PC-3 (cell line): ENCODE measurements at regions not wholly inside any gene's neighbourhood (a gene's known extent, or its start where the extent isn't known, plus 50 kb on each side); places are given as distances from the start of the nearest gene placed in this dataset.

Experiments used
- ATAC-seq: fragments of 200-7000 bp; cut with Tn5 transposase; 2 replicates; pipeline ENCODE4 v1.9.1; 2020; ENCODE audit warnings: mild to moderate bottlenecking, moderate library complexity
- BruUV-seq: library from RNA; stranded (reverse); fragments of 400-500 nt; replicated peaks from 2 replicates; lab custom pipeline; 2021; lab: Mats Ljungman, UMichigan
- CTCF ChIA-PET: fragments of 300-600 bp; sonication (Branson Sonifier 250); formaldehyde crosslinking; loops from one replicate; lab custom pipeline; 2022; ENCODE audit warnings: antibody characterized with exemption; lab: Charles Lee
- POLR2A ChIA-PET: fragments of 300-600 bp; sonication (Branson Sonifier 250); formaldehyde crosslinking; loops from one replicate; lab custom pipeline; 2022; ENCODE audit warnings: antibody characterized with exemption; ENCODE audit not compliant: unreplicated experiment; lab: Charles Lee
- DNase-seq: peaks from one replicate; pipeline ENCODE4 v3.0.0-alpha.2; 2015
- H2AFZ ChIP-seq: fragments of 300-600 bp; sonication (generic); 2 replicates; pipeline ENCODE4 v1.6.0; 2016; ENCODE audit warnings: antibody characterized with exemption, low read length
- H3F3A ChIP-seq: fragments of 300-600 bp; sonication (generic); one replicate; pipeline ENCODE4 v1.6.0; 2017; ENCODE audit warnings: antibody characterized with exemption, low read length, control low read depth, mild to moderate bottlenecking; ENCODE audit not compliant: unreplicated experiment
- H3K27ac ChIP-seq: fragments of 300-600 bp; sonication (generic); 2 replicates; pipeline ENCODE4 v1.5.1; 2016; ENCODE audit warnings: mild to moderate bottlenecking, low read length
- H3K27me3 ChIP-seq: fragments of 300-600 bp; sonication (generic); 2 replicates; pipeline ENCODE4 v1.6.1; 2016; ENCODE audit warnings: low read length, mixed read lengths
- H3K36me3 ChIP-seq: fragments of 300-600 bp; sonication (generic); 2 replicates; pipeline ENCODE4 v1.6.1; 2016; ENCODE audit warnings: low read depth, mixed run types, low read length, mixed read lengths
- H3K4me1 ChIP-seq: fragments of 300-600 bp; sonication (generic); 2 replicates; pipeline ENCODE4 v1.5.1; 2016; ENCODE audit warnings: low read length; ENCODE audit not compliant: insufficient read depth
- H3K4me2 ChIP-seq: fragments of 300-600 bp; sonication (generic); 2 replicates; pipeline ENCODE4 v1.6.0; 2016; ENCODE audit warnings: low read length
- H3K4me3 ChIP-seq: fragments of 300-600 bp; sonication (generic); 2 replicates; pipeline ENCODE4 v1.5.1; 2016; ENCODE audit warnings: mild to moderate bottlenecking, low read length, mixed read lengths
- H3K79me2 ChIP-seq: fragments of 300-600 bp; sonication (generic); 2 replicates; pipeline ENCODE4 v1.6.1; 2017; ENCODE audit warnings: low read length, mixed read lengths
- H3K9ac ChIP-seq: fragments of 300-600 bp; sonication (generic); 2 replicates; pipeline ENCODE4 v1.6.0; 2016; ENCODE audit warnings: mild to moderate bottlenecking, low read length
- H3K9me2 ChIP-seq: fragments of 300-600 bp; sonication (generic); replicated peaks from 2 replicates; pipeline ENCODE4 v1.6.1; 2016; ENCODE audit warnings: mixed run types, low read length, mixed read lengths
- H3K9me3 ChIP-seq: fragments of 300-600 bp; sonication (generic); 2 replicates; pipeline ENCODE4 v1.6.1; 2016; ENCODE audit warnings: low read length, mixed read lengths
- H4K20me1 ChIP-seq: fragments of 300-600 bp; sonication (generic); 2 replicates; pipeline ENCODE4 v1.6.1; 2016; ENCODE audit warnings: low read length, mixed read lengths
- CTCF ChIP-seq: fragments of 300-600 bp; sonication (generic); conservative IDR thresholded peaks from 2 replicates; pipeline ENCODE4 v1.5.1; 2017; ENCODE audit warnings: antibody characterized with exemption, low read depth, mild to moderate bottlenecking, low read length
- EZH2 ChIP-seq: fragments of 300-600 bp; sonication (generic); IDR thresholded peaks from one replicate; pipeline ENCODE4 v1.6.1; 2017; ENCODE audit warnings: antibody characterized with exemption, mild to moderate bottlenecking, low read length; ENCODE audit not compliant: unreplicated experiment
- EZH2phosphoT487 ChIP-seq: fragments of 300-600 bp; sonication (generic); IDR thresholded peaks from 2 replicates; pipeline ENCODE4 v1.6.1; 2018; ENCODE audit warnings: mild to moderate bottlenecking, antibody characterized with exemption, low read length, borderline replicate concordance
- intact Hi-C: fragments of 100-400 bp; cut with micrococcal nuclease; formaldehyde crosslinking; loops from 2 replicates; pipeline ENCODE4 v1.9.0; 2023

GRCh38 chr4:79599691-79600090 lies 191.7 kb upstream of the GK2 start:
- CTCF ChIA-PET: no interaction called here
- no peaks in the 10 kb centered on the region for H3K9me3 ChIP-seq
- intact Hi-C loops: no loop called here
- H3K9me2 ChIP-seq: no peaks in the 10 kb centered on the region
- no peaks in the 10 kb centered on the region for H4K20me1 ChIP-seq
- H3K9ac ChIP-seq: no peak overlapping the region
- no peaks in the 10 kb centered on the region for H3F3A ChIP-seq
- no peaks in the 10 kb centered on the region for H3K4me1 ChIP-seq
- H3K27me3 ChIP-seq: no peaks in the 10 kb centered on the region
- H2AFZ ChIP-seq: no peak overlapping the region
- H3K36me3 ChIP-seq: no peaks in the 10 kb centered on the region
- BruUV-seq: no TSS peak
- TF ChIP-seq EZH2phosphoT487 (no peak), CTCF (no peak), EZH2 (no peak)
- no peak for DNase-seq
- H3K4me3 ChIP-seq: no peak overlapping the region
- POLR2A ChIA-PET: no interaction called here
- H3K4me2 ChIP-seq: no peak overlapping the region
- no peak for ATAC-seq
- no peak overlapping the region for H3K27ac ChIP-seq
- no peaks in the 10 kb centered on the region for H3K79me2 ChIP-seq

GRCh38 chr4:79598801-79599200 lies 190.8 kb upstream of the GK2 start:
- H3K36me3 ChIP-seq: no peaks in the 10 kb centered on the region
- no peak overlapping the region for H3K27ac ChIP-seq
- ATAC-seq (no peak), DNase-seq (no peak)
- CTCF ChIA-PET: no interaction called here
- no peaks in the 10 kb centered on the region for H3K9me3 ChIP-seq
- no peaks in the 10 kb centered on the region for H3K4me1 ChIP-seq
- no peaks in the 10 kb centered on the region for H3F3A ChIP-seq
- no peak overlapping the region for H3K9ac ChIP-seq
- no peak overlapping the region for H3K4me3 ChIP-seq
- intact Hi-C loops: no loop called here
- no peaks in the 10 kb centered on the region for H3K79me2 ChIP-seq
- BruUV-seq: no TSS peak
- H3K4me2 ChIP-seq: no peak overlapping the region
- no peaks in the 10 kb centered on the region for H4K20me1 ChIP-seq
- TF ChIP-seq CTCF (no peak), EZH2phosphoT487 (no peak), EZH2 (no peak)
- no peak overlapping the region for H2AFZ ChIP-seq
- POLR2A ChIA-PET: no interaction called here
- H3K9me2 ChIP-seq: no peaks in the 10 kb centered on the region
- no peaks in the 10 kb centered on the region for H3K27me3 ChIP-seq

- H3K27me3 ChIP-seq: no peaks in the 10 kb centered on the region
- intact Hi-C loops: no loop called here
- CTCF ChIA-PET: no interaction called here
- H3K27ac ChIP-seq: no peak overlapping the region
- H3K4me3 ChIP-seq: no peak overlapping the region
- H2AFZ ChIP-seq: no peak overlapping the region
- no peaks in the 10 kb centered on the region for H3K79me2 ChIP-seq
- H3K4me2 ChIP-seq: no peak overlapping the region
- POLR2A ChIA-PET: no interaction called here
- H3K9ac ChIP-seq: no peak overlapping the region
- no peaks in the 10 kb centered on the region for H3K9me2 ChIP-seq
- no TSS peak for BruUV-seq
- no peak for TF ChIP-seq EZH2phosphoT487
- TF ChIP-seq EZH2: no peak
- TF ChIP-seq CTCF: no peak
- no peaks in the 10 kb centered on the region for H3K36me3 ChIP-seq
- no peaks in the 10 kb centered on the region for H4K20me1 ChIP-seq
- H3F3A ChIP-seq: no peaks in the 10 kb centered on the region
- DNase-seq (no peak), ATAC-seq (no peak)
- no peaks in the 10 kb centered on the region; the same call in 1 of the 2 replicates for H3K4me1 ChIP-seq
- no peaks in the 10 kb centered on the region for H3K9me3 ChIP-seq
Measured at GRCh38 chr4:79598214-79598613, 190.2 kb upstream of the GK2 start.
